Sigmoid colon (tissue), 4 donors: ENCODE measurements at regions not wholly inside any gene's neighbourhood (a gene's known extent, or its start where the extent isn't known, plus 50 kb on each side); places are given as distances from the start of the nearest gene placed in this dataset.

Experiments
- CTCF ChIP-seq, 4 experiments: fragments of 450-650 bp in 3 of 4; fragments of 200-600 bp in 1 of 4; IDR thresholded peaks; one replicate each; pipeline ENCODE4 v1.5.1; 2016 to 2019; ENCODE audit warnings: antibody characterized with exemption in 4 of 4, mild to moderate bottlenecking in 3 of 4, moderate library complexity in 2 of 4
- POLR2A ChIP-seq, 2 donors: fragments of 450-650 bp; IDR thresholded peaks; one replicate each; pipeline ENCODE4 v1.6.1; 2016; ENCODE audit warnings: antibody characterized with exemption in 2 of 2, mild to moderate bottlenecking in 2 of 2, moderate library complexity in 2 of 2
- POLR2AphosphoS5 ChIP-seq, 4 donors: sonication (generic); formaldehyde crosslinking; IDR thresholded peaks; one replicate each; pipeline ENCODE4 v1.6.1; 2017; ENCODE audit warnings: antibody characterized with exemption in 4 of 4

DNA sequence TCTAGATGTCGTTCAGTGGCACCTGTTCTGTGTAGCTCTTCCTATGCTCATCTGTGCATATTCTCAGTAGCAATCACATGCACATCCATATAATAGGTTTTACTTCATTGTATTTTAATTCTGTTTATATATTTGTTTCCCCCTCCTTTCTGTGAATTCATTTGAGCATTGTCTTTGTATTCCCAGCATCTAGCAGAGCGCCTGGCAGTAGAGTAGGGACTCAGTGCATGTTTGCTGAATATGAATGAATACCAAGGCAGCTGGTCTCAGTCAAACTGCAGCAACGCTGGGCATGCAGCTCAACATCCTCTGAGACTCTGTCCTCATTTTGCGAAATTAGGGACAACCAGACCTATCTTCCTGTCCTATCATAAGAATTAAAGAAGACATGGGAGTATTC lies 330.1 kb downstream of the SPRY2 start:
- TF ChIP-seq POLR2A (IDR thresholded peaks at IDR 0.05) = no peak
- TF ChIP-seq CTCF (IDR thresholded peaks at IDR 0.05) = no peak
- no peak for TF ChIP-seq POLR2AphosphoS5 (IDR thresholded peaks at IDR 0.05)
